HG02840 (cell line): ENCODE measurements at regions not wholly inside any gene's neighbourhood (a gene's known extent, or its start where the extent isn't known, plus 50 kb on each side); places are given as distances from the start of the nearest gene placed in this dataset.

Source experiments
- ATAC-seq: cut with Tn5 transposase; IDR thresholded peaks from one replicate; pipeline ENCODE4 v1.9.1; 2021; ENCODE audit warnings: mild to moderate bottlenecking, moderate library complexity, moderate number of reproducible peaks; ENCODE audit not compliant: unreplicated experiment, low FRiP score

GRCh38 chr4:30924495-30924894 is 204.3 kb downstream of the PCDH7 start:
- no peak for ATAC-seq

- ATAC-seq: no peak
Measured at GRCh38 chr4:30929649-30930048, 209.5 kb downstream of the PCDH7 start.

- ATAC-seq: no peak
Measured at GRCh38 chr4:30930276-30930675, 210.1 kb downstream of the PCDH7 start.

- no peak for ATAC-seq
Measured at GRCh38 chr4:30932581-30932980, 212.4 kb downstream of the PCDH7 start.

GRCh38 chr4:30939069-30939468 is 218.9 kb downstream of the PCDH7 start:
- no peak for ATAC-seq

- ATAC-seq: no peak
Measured at GRCh38 chr4:30939684-30940083, 219.5 kb downstream of the PCDH7 start.

- no peak for ATAC-seq
Measured at GRCh38 chr4:30941641-30942040, 221.5 kb downstream of the PCDH7 start.

GRCh38 chr4:30943356-30943755 is 223.2 kb downstream of the PCDH7 start:
- ATAC-seq: no peak

- no peak for ATAC-seq
Measured at GRCh38 chr4:30945586-30945985, 225.4 kb downstream of the PCDH7 start.

GRCh38 chr4:30946288-30946687 is 226.1 kb downstream of the PCDH7 start:
- ATAC-seq: no peak

- no peak for ATAC-seq
Measured at GRCh38 chr4:30948653-30949052, 228.5 kb downstream of the PCDH7 start.

- no peak for ATAC-seq
Measured at GRCh38 chr4:30950737-30951136, 230.6 kb downstream of the PCDH7 start.

- no peak for ATAC-seq
Measured at GRCh38 chr4:30952526-30953219, 232.5 kb downstream of the PCDH7 start.

GRCh38 chr4:30953799-30954198 is 233.6 kb downstream of the PCDH7 start:
- no peak for ATAC-seq

GRCh38 chr4:30956916-30957315 is 236.7 kb downstream of the PCDH7 start:
- ATAC-seq: no peak

- ATAC-seq: no peak
Measured at GRCh38 chr4:30957706-30958105, 237.5 kb downstream of the PCDH7 start.

GRCh38 chr4:30959781-30960485 is 239.8 kb downstream of the PCDH7 start:
- no peak for ATAC-seq

GRCh38 chr4:30962939-30963338 is 242.8 kb downstream of the PCDH7 start:
- no peak for ATAC-seq

- no peak for ATAC-seq
Measured at GRCh38 chr4:30968926-30969325, 248.8 kb downstream of the PCDH7 start.

GRCh38 chr4:30972542-30972941 is 252.4 kb downstream of the PCDH7 start:
- no peak for ATAC-seq

GRCh38 chr4:30973993-30974392 is 253.8 kb downstream of the PCDH7 start:
- no peak for ATAC-seq

- ATAC-seq: no peak
Measured at GRCh38 chr4:30979402-30979801, 259.2 kb downstream of the PCDH7 start.
